Activated T-helper 2 cell treated with anti-CD3 and anti-CD28 coated beads, Interferon-gamma antibody, Interleukin-2, Interleukin-4, amounts not matched to agents 10 μg/mL and 5 μg/mL and 100 μg/mL, durations not matched to agents 14 hours and 24 hours and 36 hours (primary cell): ENCODE measurements at regions not wholly inside any gene's neighbourhood (a gene's known extent, or its start where the extent isn't known, plus 50 kb on each side); places are given as distances from the start of the nearest gene placed in this dataset.

Experiments used
- DNase-seq: peaks from one replicate; pipeline ENCODE4 v3.0.0; 2021; ENCODE audit warnings: low spot score
- H3K27ac Mint-ChIP-seq: one replicate; pipeline ENCODE4 v1.8.0; 2021; ENCODE audit warnings: mixed read lengths
- H3K27me3 Mint-ChIP-seq: one replicate; pipeline ENCODE4 v1.8.0; 2021; ENCODE audit warnings: low read depth, mixed read lengths
- H3K36me3 Mint-ChIP-seq: one replicate; pipeline ENCODE4 v1.8.0; 2021; ENCODE audit warnings: low read depth, mixed read lengths
- H3K4me1 Mint-ChIP-seq: one replicate; pipeline ENCODE4 v1.8.0; 2021; ENCODE audit warnings: low read depth, mixed read lengths
- H3K4me3 Mint-ChIP-seq: one replicate; pipeline ENCODE4 v1.8.0; 2021; ENCODE audit warnings: low read depth, mild to moderate bottlenecking, moderate library complexity, mixed read lengths
- H3K9me3 Mint-ChIP-seq: one replicate; pipeline ENCODE4 v1.8.0; 2021; ENCODE audit warnings: mixed read lengths
- intact Hi-C: fragments of 100-400 bp; cut with micrococcal nuclease; formaldehyde crosslinking; loops from one replicate; pipeline ENCODE4 v1.15.1; 2023

DNA sequence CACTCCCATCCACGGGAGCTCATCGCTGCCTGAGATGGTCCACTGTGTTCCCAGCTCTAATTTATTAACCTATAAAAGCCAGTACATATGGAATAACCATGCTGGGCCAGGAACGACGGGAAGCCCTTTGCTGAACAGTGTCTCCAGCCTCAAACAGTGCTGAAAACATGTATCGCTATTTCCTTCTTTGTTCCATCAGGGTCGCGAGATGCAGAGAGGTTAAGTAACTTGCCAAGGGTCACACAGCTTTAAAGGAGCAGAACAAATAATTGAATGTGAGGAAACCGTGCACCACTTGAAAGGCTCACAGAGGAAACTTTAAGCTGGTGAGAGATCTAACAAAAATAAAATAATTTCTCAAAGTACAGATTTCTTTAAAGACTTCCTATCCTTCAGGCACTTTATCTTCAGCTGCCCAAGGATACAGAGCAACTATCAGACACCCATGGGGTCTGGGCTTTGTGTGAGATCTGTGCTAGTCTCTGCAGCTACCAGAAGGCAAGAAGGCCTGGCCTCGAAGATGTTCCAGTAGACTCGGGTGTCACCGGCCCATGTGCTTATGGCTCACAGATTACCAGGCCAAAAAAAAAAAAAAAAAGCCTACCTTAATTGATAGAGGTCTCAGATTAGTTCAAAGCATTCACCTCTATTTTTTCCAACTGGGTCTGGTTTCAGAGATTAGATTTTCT, 207.8 kb upstream of the FOXF1 start:
- no peaks in the 10 kb centered on the region for H3K9me3 Mint-ChIP-seq
- no peaks in the 10 kb centered on the region for H3K36me3 Mint-ChIP-seq
- H3K27me3 Mint-ChIP-seq: peaks cover 42% of the 10 kb centered on the region
- H3K4me1 Mint-ChIP-seq: no peaks in the 10 kb centered on the region
- no peak overlapping the region for H3K27ac Mint-ChIP-seq
- intact Hi-C loops: no loop called here
- DNase-seq: no peak
- H3K4me3 Mint-ChIP-seq: no peak overlapping the region

DNA sequence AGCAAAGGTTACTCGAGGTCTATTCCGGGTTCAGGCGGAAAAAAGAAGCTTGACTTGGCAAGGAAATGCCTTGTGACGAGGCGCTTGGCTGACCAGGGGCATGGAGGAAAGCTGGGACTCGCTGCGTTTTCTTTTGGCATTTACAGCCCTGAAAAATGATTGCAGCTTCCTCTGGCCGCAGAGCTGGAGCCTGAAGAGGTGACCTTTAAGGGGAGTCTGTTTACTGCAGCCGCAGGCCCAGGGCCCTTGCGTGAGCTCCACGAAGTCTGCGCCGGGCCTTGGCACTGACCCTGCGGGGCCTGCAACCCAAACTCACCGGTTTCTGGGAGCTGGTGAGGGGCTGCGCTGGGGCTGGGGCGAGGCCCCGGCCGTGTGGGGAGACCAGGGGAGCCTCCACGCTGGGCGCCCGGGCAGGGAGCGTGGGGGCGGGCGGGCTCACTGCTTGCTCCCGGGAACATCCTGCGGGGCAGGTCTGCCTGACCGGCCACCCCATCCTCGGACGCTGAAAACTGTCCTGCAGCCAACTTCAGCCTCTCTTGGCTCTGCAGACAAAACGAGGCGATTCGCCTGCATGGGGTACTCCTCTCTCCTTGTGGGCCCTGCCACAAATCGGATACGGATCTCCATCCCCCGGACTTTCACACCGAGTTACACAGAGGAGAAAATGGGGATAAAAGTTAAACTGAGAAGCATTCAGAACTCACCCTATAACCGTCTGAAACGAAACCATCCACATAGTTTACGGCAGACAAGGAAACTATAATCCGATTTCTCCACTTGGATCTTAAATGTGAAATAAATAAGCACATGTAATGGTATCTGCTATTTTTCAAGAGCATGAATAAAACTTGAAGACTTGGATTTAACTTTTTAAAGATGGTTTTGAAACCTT, 206.3 kb upstream of the FOXF1 start:
- H3K36me3 Mint-ChIP-seq: no peaks in the 10 kb centered on the region

DNA sequence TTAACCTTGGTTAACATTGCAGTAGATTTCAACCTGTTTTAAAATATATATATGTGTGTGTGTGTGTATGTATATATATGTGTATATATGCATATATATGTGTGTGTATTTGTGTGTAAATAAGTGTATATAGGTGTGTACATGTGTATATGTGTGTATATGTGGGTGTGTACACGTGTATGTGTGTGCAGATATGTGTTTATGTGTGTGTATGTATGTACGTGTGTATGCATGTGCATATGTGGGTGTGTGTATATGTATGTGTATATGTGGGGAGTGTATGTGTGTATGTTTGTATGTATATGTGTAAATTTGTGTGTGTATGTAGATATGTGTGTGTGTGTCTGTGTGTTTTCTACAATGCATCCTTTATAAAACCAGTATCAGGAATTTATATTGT, 205.5 kb upstream of the FOXF1 start:
- Mint-ChIP-seq H3K4me3 (no peak overlapping the region), H3K27me3 (peaks cover 25% of the 10 kb centered on the region), H3K9me3 (no peaks in the 10 kb centered on the region), H3K27ac (no peak overlapping the region), H3K36me3 (no peaks in the 10 kb centered on the region), H3K4me1 (no peaks in the 10 kb centered on the region)
- intact Hi-C loops: no loop called here
- no peak for DNase-seq

More for the DNA sequence above, 206.3 kb upstream of the FOXF1 start:
- Mint-ChIP-seq H3K27ac (no peak overlapping the region), H3K9me3 (no peaks in the 10 kb centered on the region), H3K27me3 (peaks cover 29% of the 10 kb centered on the region), H3K4me1 (no peaks in the 10 kb centered on the region), H3K4me3 (no peak overlapping the region)
- intact Hi-C loops: no loop called here
- DNase-seq: no peak

DNA sequence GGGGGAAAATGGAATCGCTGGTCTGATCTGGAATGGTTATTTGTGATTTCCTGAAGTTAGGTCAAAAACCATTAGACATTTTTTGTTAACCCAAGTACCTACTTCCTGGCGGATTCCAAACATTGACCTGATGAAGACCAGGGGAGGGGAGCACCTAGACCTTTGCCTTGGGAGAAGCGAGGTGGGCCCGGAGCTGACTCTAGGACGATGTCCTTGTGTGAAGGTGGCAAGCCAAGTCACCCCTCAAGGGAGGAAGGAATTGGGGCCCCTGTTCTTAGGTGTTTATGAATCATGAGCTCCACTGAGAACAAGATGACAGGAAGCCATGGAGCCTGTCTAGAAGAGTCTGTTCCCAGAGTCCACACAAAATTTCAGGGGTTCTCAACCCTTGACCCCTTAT, 204.9 kb upstream of the FOXF1 start:
- Mint-ChIP-seq H3K4me1 (no peaks in the 10 kb centered on the region), H3K27me3 (peaks cover 20% of the 10 kb centered on the region), H3K9me3 (no peaks in the 10 kb centered on the region), H3K27ac (no peak overlapping the region), H3K4me3 (no peak overlapping the region), H3K36me3 (no peaks in the 10 kb centered on the region)
- intact Hi-C loops: no loop called here
- DNase-seq: no peak

GRCh38 chr16:86306011-86306644, 204.2 kb upstream of the FOXF1 start:
- no peaks in the 10 kb centered on the region for H3K9me3 Mint-ChIP-seq
- no peaks in the 10 kb centered on the region for H3K36me3 Mint-ChIP-seq
- no peaks in the 10 kb centered on the region for H3K4me1 Mint-ChIP-seq
- peaks cover 16% of the 10 kb centered on the region for H3K27me3 Mint-ChIP-seq
- intact Hi-C loops: no loop called here
- no peak overlapping the region for H3K27ac Mint-ChIP-seq
- H3K4me3 Mint-ChIP-seq: no peak overlapping the region
- DNase-seq: no peak

DNA sequence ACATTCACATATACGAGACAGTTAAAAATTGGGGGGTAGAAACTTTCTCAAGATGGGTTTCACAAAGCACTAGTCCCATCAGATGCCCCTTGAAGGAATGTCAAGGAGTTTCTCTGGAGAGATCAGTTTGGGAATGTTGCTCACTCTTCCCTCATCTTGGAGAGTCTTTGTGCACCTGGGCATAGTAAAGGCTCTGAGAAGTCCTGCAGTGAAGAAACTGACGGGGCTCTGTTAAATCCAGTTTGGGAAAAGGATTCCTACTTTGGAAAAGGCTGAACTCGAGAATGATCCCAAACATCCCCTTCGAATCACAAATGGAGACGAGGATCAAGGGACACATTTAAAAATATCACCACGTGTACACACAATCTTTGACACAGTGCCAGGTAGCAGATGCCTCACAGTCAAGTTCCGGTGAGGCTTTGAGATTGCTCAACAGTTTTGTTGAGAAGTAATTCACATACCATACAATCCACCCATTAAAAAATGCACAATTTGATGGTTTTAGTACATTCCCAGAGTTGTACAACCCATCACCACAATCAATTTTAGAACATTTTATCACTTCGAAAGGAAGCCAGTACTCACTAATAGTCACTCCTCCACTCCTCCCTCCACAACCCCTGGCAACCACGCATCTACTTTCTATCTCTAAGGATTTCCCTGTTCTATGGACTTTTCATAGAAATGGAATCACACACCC, 203.4 kb upstream of the FOXF1 start:
- intact Hi-C loops: no loop called here
- Mint-ChIP-seq H3K36me3 (no peaks in the 10 kb centered on the region), H3K27ac (no peak overlapping the region), H3K4me1 (no peaks in the 10 kb centered on the region), H3K9me3 (no peaks in the 10 kb centered on the region), H3K4me3 (no peak overlapping the region), H3K27me3 (peaks cover 8% of the 10 kb centered on the region)
- no peak for DNase-seq

DNA sequence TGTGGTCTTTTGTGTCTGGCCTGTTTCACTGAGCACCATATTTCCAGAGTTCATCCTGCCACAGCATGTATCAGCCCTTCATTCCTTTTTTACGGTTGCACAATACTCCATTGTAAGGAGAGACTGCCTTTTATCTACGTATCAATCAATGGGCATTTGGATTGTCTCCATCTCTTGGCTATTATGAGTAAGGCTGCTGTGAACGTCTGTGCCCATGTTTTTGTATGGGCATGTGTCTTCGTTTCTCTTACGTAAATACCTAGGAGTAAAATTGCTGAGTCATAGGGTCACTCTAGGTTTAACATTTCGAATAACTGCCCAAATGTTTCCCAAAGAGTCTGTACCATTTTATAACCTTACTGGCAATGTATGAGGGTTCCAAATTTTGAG, 202.8 kb upstream of the FOXF1 start:
- no peak overlapping the region for H3K4me3 Mint-ChIP-seq
- H3K4me1 Mint-ChIP-seq: no peaks in the 10 kb centered on the region
- intact Hi-C loops: no loop called here
- H3K27ac Mint-ChIP-seq: no peak overlapping the region
- peaks cover 3% of the 10 kb centered on the region for H3K27me3 Mint-ChIP-seq
- no peak for DNase-seq
- H3K9me3 Mint-ChIP-seq: no peaks in the 10 kb centered on the region
- no peaks in the 10 kb centered on the region for H3K36me3 Mint-ChIP-seq

GRCh38 chr16:86308514-86308913, 201.8 kb upstream of the FOXF1 start:
- peaks cover 3% of the 10 kb centered on the region for H3K27me3 Mint-ChIP-seq
- H3K4me1 Mint-ChIP-seq: no peaks in the 10 kb centered on the region
- no peak for DNase-seq

DNA sequence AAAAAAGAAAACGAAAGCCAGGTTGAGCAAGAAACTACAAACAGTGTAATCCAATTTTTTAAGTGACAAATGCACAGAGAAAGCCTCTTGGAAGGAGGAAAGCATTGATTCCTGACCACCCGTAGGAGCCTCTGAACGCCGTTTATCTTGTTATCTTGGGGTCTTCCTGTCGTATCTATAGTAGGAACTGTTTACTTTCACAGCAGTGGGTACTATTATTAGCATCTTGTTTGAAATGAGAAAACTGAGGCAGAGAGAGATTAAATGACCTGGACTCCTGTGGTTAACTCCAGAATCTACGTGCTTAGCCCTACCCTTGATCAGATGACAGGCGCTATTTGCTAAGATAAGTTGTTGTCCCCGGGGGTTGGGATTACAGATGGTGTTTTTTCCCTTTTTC, 196.7 kb upstream of the FOXF1 start:
- no peaks in the 10 kb centered on the region for H3K36me3 Mint-ChIP-seq
- intact Hi-C loops: no loop called here
- H3K9me3 Mint-ChIP-seq: no peaks in the 10 kb centered on the region
- H3K27ac Mint-ChIP-seq: no peak overlapping the region
- DNase-seq: no peak
- no peaks in the 10 kb centered on the region for H3K4me1 Mint-ChIP-seq
- H3K4me3 Mint-ChIP-seq: no peak overlapping the region
- H3K27me3 Mint-ChIP-seq: no peaks in the 10 kb centered on the region

More at GRCh38 chr16:86308514-86308913, 201.8 kb upstream of the FOXF1 start:
- Mint-ChIP-seq H3K27ac (no peak overlapping the region), H3K36me3 (no peaks in the 10 kb centered on the region), H3K9me3 (no peaks in the 10 kb centered on the region), H3K4me3 (no peak overlapping the region)
- intact Hi-C loops: no loop called here

GRCh38 chr16:86314402-86315025, 195.8 kb upstream of the FOXF1 start:
- no peaks in the 10 kb centered on the region for H3K36me3 Mint-ChIP-seq
- H3K27me3 Mint-ChIP-seq: no peaks in the 10 kb centered on the region
- H3K4me3 Mint-ChIP-seq: no peak overlapping the region

GRCh38 chr16:86316967-86317812, 193.1 kb upstream of the FOXF1 start:
- no peaks in the 10 kb centered on the region for H3K9me3 Mint-ChIP-seq
- peaks cover 1% of the 10 kb centered on the region for H3K27me3 Mint-ChIP-seq
- no peaks in the 10 kb centered on the region for H3K4me1 Mint-ChIP-seq

More at GRCh38 chr16:86314402-86315025, 195.8 kb upstream of the FOXF1 start:
- Mint-ChIP-seq H3K4me1 (no peaks in the 10 kb centered on the region), H3K9me3 (no peaks in the 10 kb centered on the region), H3K27ac (no peak overlapping the region)
- no peak for DNase-seq
- intact Hi-C loops: no loop called here

More at GRCh38 chr16:86316967-86317812, 193.1 kb upstream of the FOXF1 start:
- intact Hi-C loops: no loop called here
- Mint-ChIP-seq H3K27ac (no peak overlapping the region), H3K4me3 (no peak overlapping the region), H3K36me3 (no peaks in the 10 kb centered on the region)
- no peak for DNase-seq
